22Rv1 (cell line): ENCODE measurements at regions not wholly inside any gene's neighbourhood (a gene's known extent, or its start where the extent isn't known, plus 50 kb on each side); places are given as distances from the start of the nearest gene placed in this dataset.

ENCODE experiments used
- ZFX ChIP-seq: fragments of 450-650 bp; IDR thresholded peaks from 2 replicates; pipeline ENCODE4 v1.6.1; 2017; ENCODE audit warnings: antibody characterized with exemption, borderline replicate concordance
- TF ChIP-seq, protein P1 (sequence below): fragments of 450-650 bp; IDR thresholded peaks from 2 replicates; pipeline ENCODE4 v1.5.1; 2017; ENCODE audit warnings: mild to moderate bottlenecking

DNA sequence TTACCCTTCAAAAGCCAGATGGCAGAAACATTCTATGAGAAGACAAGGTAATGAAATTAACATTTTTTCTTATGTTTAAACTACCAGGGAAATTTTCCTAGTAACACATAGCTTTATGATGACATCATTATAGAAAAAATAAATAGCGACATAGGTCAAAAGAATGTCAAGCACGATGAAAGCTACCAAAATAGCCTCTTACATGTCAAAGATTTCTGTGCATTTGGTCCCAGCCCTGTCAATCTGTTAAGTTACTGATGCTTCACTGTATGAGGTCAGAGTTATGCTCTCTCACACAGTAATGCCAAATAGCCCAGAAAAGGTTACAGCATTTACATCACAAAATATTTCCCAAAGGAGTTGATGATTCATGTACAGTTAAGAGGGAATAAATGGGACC, 199.8 kb upstream of the DEFB112 start:
- TF ChIP-seq, protein P1, sequence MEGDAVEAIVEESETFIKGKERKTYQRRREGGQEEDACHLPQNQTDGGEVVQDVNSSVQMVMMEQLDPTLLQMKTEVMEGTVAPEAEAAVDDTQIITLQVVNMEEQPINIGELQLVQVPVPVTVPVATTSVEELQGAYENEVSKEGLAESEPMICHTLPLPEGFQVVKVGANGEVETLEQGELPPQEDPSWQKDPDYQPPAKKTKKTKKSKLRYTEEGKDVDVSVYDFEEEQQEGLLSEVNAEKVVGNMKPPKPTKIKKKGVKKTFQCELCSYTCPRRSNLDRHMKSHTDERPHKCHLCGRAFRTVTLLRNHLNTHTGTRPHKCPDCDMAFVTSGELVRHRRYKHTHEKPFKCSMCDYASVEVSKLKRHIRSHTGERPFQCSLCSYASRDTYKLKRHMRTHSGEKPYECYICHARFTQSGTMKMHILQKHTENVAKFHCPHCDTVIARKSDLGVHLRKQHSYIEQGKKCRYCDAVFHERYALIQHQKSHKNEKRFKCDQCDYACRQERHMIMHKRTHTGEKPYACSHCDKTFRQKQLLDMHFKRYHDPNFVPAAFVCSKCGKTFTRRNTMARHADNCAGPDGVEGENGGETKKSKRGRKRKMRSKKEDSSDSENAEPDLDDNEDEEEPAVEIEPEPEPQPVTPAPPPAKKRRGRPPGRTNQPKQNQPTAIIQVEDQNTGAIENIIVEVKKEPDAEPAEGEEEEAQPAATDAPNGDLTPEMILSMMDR = no peak
- TF ChIP-seq ZFX = no peak
